Hepatocyte (in vitro differentiated cells): ENCODE measurements at regions not wholly inside any gene's neighbourhood (a gene's known extent, or its start where the extent isn't known, plus 50 kb on each side); places are given as distances from the start of the nearest gene placed in this dataset.

Experiments used
- DNase-seq: peaks from one replicate; pipeline ENCODE4 v3.0.0-alpha.2; 2016; ENCODE audit warnings: low spot score
- H2AFZ ChIP-seq: fragments of 200-600 bp; sonication (generic); 2 replicates; pipeline ENCODE4 v1.6.0; 2016; ENCODE audit warnings: antibody characterized with exemption, mild to moderate bottlenecking
- H3K27ac ChIP-seq: fragments of 200-600 bp; sonication (generic); 2 replicates; pipeline ENCODE4 v1.5.1; 2016; ENCODE audit warnings: mild to moderate bottlenecking
- H3K27me3 ChIP-seq: fragments of 200-600 bp; sonication (generic); 2 replicates; pipeline ENCODE4 v1.6.1; 2016
- H3K36me3 ChIP-seq: fragments of 200-600 bp; sonication (generic); replicated peaks from 2 replicates; pipeline ENCODE4 v1.5.1; 2016; ENCODE audit warnings: low read depth; ENCODE audit not compliant: insufficient read depth
- H3K4me1 ChIP-seq: fragments of 200-600 bp; sonication (generic); 2 replicates; pipeline ENCODE4 v1.5.1; 2016; ENCODE audit warnings: mild to moderate bottlenecking, moderate library complexity; ENCODE audit not compliant: insufficient read depth
- H3K4me2 ChIP-seq: fragments of 200-600 bp; sonication (generic); 2 replicates; pipeline ENCODE4 v1.6.0; 2016
- H3K4me3 ChIP-seq: fragments of 200-600 bp; sonication (generic); 2 replicates; pipeline ENCODE4 v1.5.1; 2016; ENCODE audit warnings: mild to moderate bottlenecking
- H3K79me2 ChIP-seq: fragments of 200-600 bp; sonication (generic); 2 replicates; pipeline ENCODE4 v1.6.0; 2017; ENCODE audit warnings: mild to moderate bottlenecking
- H3K9me2 ChIP-seq: fragments of 200-600 bp; sonication (generic); replicated peaks from 2 replicates; pipeline ENCODE4 v1.6.0; 2017; ENCODE audit warnings: mild to moderate bottlenecking; ENCODE audit not compliant: insufficient read depth
- H3K9me3 ChIP-seq: fragments of 200-600 bp; sonication (generic); 2 replicates; pipeline ENCODE4 v1.5.1; 2016; ENCODE audit warnings: low read depth, mild to moderate bottlenecking
- H4K20me1 ChIP-seq: fragments of 200-600 bp; sonication (generic); 2 replicates; pipeline ENCODE4 v1.6.0; 2016; ENCODE audit warnings: mild to moderate bottlenecking; ENCODE audit not compliant: insufficient read depth, poor library complexity, severe bottlenecking
- EZH2 ChIP-seq: fragments of 200-600 bp; sonication (generic); IDR thresholded peaks from 2 replicates; pipeline ENCODE4 v1.6.1; 2016; ENCODE audit warnings: antibody characterized with exemption, mild to moderate bottlenecking, borderline replicate concordance
- EZH2phosphoT487 ChIP-seq: fragments of 200-600 bp; sonication (generic); IDR thresholded peaks from one replicate; pipeline ENCODE4 v1.6.1; 2018; ENCODE audit warnings: antibody characterized with exemption, mild to moderate bottlenecking, low read depth, moderate library complexity; ENCODE audit not compliant: unreplicated experiment, severe bottlenecking
- WGBS: methylation state at CpG from one replicate; pipeline ENCODE4 v1.1.6; 2016; ENCODE audit warnings: low lambda C conversion rate; ENCODE audit errors: missing lambda C conversion rate; 5-methylcytosine and 5-hydroxymethylcytosine counted together
- TF ChIP-seq, protein P1 (sequence below): fragments of 200-600 bp; sonication (generic); IDR thresholded peaks from 2 replicates; pipeline ENCODE4 v1.5.1; 2016; ENCODE audit warnings: antibody characterized with exemption, mild to moderate bottlenecking; ENCODE audit not compliant: poor library complexity

DNA sequence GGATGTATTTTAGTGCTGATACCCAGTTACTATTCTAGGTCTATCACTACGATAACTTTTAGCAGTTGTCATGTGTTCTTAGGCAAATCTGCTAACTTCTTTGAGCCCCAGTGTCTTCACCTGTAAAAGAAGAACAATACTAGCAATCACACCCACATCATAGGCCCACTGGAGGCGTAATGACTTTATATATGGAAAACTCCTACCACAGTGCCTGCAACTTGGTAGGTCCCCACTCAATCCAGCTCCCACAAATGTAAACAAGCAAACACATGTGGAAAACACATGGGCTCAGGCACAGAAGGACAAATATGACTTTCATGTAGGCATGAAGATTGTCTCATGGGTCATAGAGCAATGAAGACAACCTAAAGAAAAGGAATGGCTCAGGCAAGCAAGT, 115.8 kb downstream of the TBX19 start:
- TF ChIP-seq, protein P1, sequence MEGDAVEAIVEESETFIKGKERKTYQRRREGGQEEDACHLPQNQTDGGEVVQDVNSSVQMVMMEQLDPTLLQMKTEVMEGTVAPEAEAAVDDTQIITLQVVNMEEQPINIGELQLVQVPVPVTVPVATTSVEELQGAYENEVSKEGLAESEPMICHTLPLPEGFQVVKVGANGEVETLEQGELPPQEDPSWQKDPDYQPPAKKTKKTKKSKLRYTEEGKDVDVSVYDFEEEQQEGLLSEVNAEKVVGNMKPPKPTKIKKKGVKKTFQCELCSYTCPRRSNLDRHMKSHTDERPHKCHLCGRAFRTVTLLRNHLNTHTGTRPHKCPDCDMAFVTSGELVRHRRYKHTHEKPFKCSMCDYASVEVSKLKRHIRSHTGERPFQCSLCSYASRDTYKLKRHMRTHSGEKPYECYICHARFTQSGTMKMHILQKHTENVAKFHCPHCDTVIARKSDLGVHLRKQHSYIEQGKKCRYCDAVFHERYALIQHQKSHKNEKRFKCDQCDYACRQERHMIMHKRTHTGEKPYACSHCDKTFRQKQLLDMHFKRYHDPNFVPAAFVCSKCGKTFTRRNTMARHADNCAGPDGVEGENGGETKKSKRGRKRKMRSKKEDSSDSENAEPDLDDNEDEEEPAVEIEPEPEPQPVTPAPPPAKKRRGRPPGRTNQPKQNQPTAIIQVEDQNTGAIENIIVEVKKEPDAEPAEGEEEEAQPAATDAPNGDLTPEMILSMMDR = no peak
- TF ChIP-seq EZH2phosphoT487 = no peak
- TF ChIP-seq EZH2 = no peak

DNA sequence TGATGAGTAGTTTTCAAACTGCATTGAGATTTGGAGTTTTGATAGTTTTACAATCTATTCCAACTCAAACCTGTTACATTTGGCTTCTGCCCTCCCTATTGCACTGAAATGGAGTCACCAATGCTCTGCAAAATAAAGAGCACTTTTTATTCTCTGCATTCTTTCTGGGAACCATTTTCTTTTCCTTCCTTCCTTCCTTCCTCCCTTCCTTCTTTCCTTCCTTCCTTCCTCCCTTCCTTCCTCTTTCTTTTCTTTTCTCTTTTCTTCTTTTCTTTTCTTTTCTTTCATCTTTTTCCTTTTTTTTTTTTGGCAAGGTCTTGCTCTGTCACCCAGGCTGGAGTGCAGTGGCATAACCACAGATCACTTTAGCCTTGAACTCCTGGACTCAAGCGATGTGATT, 114.2 kb downstream of the TBX19 start:
- H3K79me2 ChIP-seq = no peaks in the 10 kb centered on the region
- H3K9me3 ChIP-seq = no peaks in the 10 kb centered on the region
- H3K36me3 ChIP-seq = no peaks in the 10 kb centered on the region
- H4K20me1 ChIP-seq = no peaks in the 10 kb centered on the region
- WGBS = 89% methylated on average over 1 of the region's 1 CpG
- no peak overlapping the region for H2AFZ ChIP-seq
- H3K27ac ChIP-seq = no peak overlapping the region
- no peak overlapping the region for H3K4me3 ChIP-seq
- no peak for TF ChIP-seq EZH2
- no peak for TF ChIP-seq EZH2phosphoT487
- TF ChIP-seq, protein P1 = no peak
- H3K27me3 ChIP-seq = no peaks in the 10 kb centered on the region
- peaks cover 12% of the 10 kb centered on the region for H3K4me1 ChIP-seq
- H3K4me2 ChIP-seq = no peak overlapping the region
- DNase-seq = no peak
- H3K9me2 ChIP-seq = no peaks in the 10 kb centered on the region

More for the DNA sequence above, 115.8 kb downstream of the TBX19 start:
- Histone ChIP-seq H3K9me3 (no peaks in the 10 kb centered on the region), H4K20me1 (no peaks in the 10 kb centered on the region), H3K4me1 (peaks cover 12% of the 10 kb centered on the region), H3K79me2 (no peaks in the 10 kb centered on the region), H3K9me2 (no peaks in the 10 kb centered on the region), H2AFZ (no peak overlapping the region), H3K27ac (no peak overlapping the region), H3K4me2 (no peak overlapping the region), H3K4me3 (no peak overlapping the region), H3K27me3 (no peaks in the 10 kb centered on the region), H3K36me3 (no peaks in the 10 kb centered on the region)
- no peak for DNase-seq
- 86% methylated on average over 2 of the region's 2 CpGs for WGBS

DNA sequence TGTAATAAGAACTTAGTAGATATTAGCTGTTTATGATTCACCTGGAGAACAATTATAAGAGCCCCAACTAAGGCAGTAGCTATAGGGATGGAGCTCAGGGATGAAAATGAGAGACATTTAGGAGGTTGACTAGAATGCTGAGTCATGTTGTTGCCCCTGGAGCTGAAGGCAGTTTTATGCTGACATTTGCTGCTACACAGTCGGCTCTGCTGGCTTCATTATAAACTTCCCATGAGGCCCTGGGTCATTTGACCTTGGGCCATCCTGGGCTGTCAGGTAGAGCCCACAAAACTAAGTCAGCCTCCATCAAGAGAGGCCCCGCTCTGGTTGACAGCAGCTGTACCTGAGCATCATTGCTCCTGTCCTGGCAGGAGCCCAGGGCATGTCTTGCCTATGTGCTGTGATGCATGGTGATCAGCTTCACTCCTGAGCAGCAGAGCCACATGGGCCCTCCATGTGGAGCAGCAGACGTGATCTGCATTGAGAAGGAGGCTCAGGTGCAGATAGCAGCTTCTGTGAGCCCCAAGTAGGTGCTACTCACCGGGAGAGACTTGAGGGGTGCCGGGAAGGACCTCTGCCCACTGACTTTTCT, 112.4 kb downstream of the TBX19 start:
- Histone ChIP-seq H3K36me3 (no peaks in the 10 kb centered on the region), H3K9me2 (no peaks in the 10 kb centered on the region), H3K27me3 (no peaks in the 10 kb centered on the region), H3K4me1 (no peaks in the 10 kb centered on the region), H3K27ac (no peak overlapping the region), H3K79me2 (no peaks in the 10 kb centered on the region), H3K9me3 (no peaks in the 10 kb centered on the region), H3K4me2 (no peak overlapping the region), H3K4me3 (no peak overlapping the region), H4K20me1 (no peaks in the 10 kb centered on the region), H2AFZ (no peak overlapping the region)
- no peak for DNase-seq
- TF ChIP-seq EZH2 (no peak), EZH2phosphoT487 (no peak)
- TF ChIP-seq, protein P1 = no peak
- 73% methylated on average over 5 of the region's 5 CpGs for WGBS
